ENCODE measurements at regions not wholly inside any gene's neighbourhood (a gene's known extent, or its start where the extent isn't known, plus 50 kb on each side); places are given as distances from the start of the nearest gene placed in this dataset.

DNA sequence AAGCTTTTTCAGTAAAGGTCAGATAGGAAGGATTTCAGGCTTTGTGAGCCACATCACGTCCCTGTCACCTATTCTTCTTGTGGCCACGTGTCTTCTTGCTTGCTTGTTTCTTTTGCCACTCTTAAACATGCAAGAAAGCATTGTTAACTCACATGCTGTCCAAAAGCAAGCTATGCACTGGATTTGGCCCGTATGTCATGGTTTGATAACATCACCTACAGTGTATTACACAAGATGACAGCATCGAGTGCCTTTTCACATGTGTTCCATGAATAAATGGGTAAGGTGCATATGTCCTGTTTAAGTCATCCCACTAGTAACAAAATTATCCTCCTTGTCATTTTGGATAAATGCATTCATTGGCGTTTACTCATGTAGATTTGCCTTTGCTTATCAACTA lies 468.0 kb upstream of the FAT1 start:
- DNase-seq = no peak

- DNase-seq = no peak
Measured at GRCh38 chr4:187192266-187192665, 468.6 kb upstream of the FAT1 start.

- no peak for DNase-seq
Measured at GRCh38 chr4:187193141-187193540, 469.5 kb upstream of the FAT1 start.

DNA sequence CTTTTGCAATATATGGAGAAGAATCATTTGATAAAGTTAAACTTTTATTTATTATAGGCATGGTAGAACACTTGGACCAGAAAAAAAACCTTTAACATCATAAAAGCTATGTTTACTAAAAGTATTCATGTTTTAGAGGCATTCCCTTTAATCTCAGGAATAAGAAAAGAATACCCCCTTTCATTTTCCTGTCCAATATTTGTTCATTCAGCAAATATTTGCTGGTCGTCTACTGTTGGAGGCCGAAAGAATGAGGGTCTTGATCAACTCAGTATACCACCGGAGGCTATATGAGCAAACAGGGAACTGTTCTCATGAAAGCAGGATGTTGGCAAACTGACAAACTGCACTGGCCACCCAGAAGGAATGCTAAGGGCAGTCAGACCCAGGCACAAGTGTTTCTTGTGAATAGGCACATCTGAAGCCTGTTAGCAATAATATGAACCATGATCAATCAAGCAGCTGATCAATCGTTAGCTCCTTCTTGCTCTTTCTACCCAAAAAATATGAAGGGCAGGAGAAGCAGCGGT lies 480.8 kb upstream of the FAT1 start:
- DNase-seq = no peak

GRCh38 chr4:187207931-187208330 lies 484.3 kb upstream of the FAT1 start:
- DNase-seq = no peak

- DNase-seq = no peak
Measured at GRCh38 chr4:187208651-187209050, 485.0 kb upstream of the FAT1 start.

DNA sequence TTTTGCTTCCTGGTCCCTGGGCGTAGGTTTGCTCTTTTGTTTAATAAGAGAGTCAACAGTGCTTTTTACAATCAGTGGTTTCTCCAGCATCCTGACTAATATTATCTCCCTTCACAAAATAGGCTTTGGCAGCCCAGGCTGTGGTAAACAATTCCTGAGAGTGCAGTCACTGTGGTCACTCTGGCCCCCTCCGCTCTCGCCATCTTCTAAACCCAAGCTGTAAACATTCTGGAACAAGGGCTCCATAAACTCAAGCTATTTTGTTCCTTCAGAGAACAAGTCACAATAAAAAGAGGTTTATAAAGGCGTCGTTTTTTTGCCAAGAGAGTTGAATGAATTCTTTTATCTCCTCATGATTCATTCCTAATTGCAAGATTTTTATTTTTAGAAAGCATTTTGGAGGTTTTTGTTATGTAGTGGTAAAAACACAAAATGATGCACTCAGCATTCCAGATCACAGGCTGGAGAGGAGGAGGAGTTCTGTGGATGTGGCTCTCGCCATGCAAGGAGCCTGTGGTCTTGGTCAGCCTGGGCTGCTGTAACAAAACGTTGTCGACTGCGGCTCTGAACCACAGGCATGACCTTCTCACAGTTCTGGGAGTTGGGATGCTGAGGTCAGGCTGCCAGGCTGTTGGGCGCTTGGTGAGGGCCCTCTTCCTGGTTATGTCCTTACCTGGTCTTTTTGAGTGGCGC lies 486.4 kb upstream of the FAT1 start:
- no peak for DNase-seq

- no peak for DNase-seq
Measured at GRCh38 chr4:187212446-187213080, 488.9 kb upstream of the FAT1 start.

DNA sequence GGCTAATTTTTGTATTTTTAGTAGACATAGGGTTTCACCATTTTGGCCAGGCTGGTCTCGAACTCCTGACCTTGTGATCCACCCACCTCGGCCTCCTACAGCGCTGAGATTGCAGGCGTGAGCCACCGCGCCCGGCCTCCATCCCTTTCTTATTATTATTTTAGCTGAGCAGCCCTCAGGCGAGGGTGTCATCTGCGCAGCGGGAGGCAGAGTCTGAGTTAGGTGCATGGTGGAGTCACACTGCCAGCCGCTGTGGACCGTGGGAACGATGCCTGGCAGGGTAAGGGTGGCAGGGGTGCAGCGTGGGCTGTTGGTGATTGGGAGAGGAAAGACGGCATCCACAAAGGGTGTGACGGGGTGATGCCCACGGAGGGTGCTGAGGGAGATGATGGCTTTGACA lies 491.8 kb upstream of the FAT1 start:
- no peak for DNase-seq

GRCh38 chr4:187218705-187219245 lies 495.1 kb upstream of the FAT1 start:
- no peak for DNase-seq

DNA sequence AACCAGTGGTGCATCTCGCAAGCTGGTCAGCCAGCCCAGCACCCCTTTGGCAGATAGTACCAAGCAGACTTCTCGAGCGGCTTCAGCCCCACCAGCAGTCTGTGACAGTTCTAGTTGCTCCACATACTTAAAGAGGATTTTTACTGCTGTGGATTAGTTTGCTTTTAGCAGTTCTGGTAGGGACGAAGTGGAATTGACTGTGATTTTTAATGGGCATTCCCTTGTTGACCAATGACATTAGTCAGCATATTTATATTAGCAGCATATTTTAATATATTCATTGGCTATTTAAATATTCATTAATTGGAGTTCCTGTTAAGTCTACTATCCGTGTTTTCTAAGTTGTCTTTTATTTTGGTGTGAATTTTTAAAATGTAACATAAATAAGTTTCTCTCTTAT lies 500.9 kb upstream of the FAT1 start:
- no peak for DNase-seq

DNA sequence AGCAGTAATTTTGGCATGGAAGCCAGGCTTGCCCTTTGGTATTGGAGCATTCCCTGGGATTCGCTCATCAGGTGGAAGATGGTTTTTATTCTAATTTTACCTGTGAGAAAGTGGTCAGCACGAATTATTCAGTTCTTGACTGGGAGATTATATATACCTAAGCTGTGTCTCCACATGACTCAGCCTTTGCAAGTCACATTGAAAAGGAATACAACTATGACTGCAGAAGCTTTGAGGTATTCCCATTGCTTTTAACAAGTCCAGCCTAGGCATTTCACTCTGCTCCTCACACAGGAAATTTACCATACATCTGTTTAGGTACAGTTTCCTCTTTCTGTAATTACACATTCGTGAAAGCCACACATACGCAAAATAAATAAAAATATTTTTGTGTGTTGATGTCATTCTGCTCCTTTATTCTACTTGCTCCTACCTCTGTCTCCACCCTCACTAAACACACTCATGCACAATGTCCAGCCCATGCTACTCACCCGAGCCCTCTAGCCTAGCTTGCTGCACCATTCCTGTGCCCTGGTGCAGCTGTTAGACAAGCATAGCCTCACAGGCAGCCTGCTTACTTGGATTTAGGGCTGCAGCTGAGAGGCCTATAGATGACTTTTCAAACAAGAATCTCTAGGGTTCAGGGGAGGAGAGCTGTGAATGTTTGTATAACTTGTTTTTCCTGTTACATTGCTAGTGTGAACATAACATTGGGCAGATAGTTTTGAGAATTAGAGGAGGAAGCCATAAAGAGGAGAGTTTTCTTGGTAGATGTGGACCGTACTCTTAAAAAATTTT lies 504.4 kb upstream of the FAT1 start:
- DNase-seq = no peak

GRCh38 chr4:187232196-187232595 lies 508.5 kb upstream of the FAT1 start:
- DNase-seq = no peak

GRCh38 chr4:187232796-187233195 lies 509.1 kb upstream of the FAT1 start:
- no peak for DNase-seq

GRCh38 chr4:187235456-187236170 lies 512.0 kb upstream of the FAT1 start:
- no peak for DNase-seq

- no peak for DNase-seq
Measured at GRCh38 chr4:187236209-187236890, 512.7 kb upstream of the FAT1 start.

DNA sequence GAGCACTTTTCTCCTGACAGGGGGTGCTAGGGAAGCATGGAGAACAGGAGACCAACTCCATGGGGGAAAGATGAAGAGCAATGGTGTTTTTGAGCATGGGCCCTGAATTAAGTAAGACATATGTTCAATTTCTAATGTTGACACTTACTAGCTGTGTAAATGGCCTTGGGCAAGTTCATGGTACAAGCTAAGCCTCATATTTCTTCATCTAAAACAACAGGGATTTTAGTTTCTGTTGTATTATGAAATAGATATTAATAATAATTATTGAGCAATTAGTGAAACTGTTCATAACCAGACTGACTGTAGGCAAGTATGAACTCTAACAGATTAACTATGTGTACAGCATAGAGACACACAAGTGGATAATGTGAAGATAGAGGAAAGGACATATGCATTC lies 515.0 kb upstream of the FAT1 start:
- DNase-seq = no peak

GRCh38 chr4:187251896-187252295 lies 528.2 kb upstream of the FAT1 start:
- DNase-seq = no peak

DNA sequence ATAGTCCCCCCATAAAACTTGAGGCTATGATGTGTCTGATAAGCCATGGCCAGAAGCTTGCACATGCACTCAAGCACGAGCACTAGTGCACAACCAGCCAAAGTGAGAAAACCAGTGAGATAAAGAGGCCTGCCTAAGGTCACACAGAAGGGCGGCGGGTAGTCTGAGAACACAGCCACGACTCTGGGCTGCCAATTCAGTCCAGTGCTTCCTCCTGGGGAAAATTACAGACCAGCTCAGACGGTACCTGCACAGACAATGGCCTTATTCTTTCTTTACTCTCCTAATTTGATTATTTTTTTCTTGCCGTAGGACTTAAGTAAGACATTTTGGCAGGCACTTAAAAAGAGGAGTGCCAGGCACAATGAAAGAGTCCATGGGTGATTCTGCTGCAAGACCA lies 533.2 kb upstream of the FAT1 start:
- no peak for DNase-seq

DNA sequence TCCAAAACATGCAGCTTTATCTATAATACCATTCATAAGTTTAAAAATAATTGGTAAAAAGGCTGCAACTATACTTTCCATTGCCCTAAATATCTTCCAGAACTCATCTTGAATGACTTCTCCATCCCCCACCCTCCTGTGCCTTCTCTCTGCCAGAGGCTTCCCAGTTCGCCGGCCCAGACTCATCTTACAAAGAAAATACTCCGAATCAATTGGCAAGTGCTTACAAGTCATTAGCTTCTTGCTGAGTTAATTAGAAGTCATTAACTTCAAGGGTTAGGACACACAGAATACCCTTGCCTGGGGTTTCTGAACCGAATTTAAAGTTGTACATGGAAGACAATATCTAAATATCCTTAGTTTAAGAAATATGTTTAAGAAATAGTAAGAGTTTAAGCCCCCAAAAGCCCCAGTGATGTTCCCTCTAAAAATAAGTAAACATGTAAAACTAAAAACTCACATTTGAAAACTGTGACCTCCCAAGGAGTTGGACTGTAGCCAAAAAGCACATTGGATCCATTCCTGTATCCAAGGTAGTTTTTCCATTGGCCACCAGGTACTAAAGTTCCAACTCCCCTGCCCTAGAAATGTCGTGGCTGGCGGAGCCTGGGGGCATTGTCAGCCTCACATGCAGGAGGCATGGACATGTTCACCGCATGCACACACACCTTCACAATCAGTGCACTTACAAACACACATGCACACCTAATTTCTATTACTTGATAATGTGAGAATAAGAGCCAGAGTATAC lies 535.2 kb upstream of the FAT1 start:
- no peak for DNase-seq

DNA sequence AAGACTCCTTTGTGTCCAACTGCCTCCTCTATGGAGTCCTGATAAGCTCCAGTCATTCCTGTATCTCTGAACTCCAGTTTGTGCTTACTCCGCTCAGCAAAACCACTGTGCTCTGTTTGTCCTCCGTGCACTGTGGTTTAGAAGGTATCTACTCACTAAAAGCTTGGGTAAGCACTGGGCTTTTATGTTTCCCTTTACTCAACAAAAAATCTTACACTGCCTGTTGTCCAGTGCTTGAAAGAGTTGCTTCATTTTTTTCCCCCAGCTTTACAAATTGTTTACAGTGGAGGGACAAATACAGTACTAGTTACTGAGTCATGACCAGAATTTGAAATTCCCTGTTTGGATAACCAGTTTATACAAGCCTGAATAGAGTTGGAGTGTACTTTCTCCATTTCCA lies 545.3 kb upstream of the FAT1 start:
- no peak for DNase-seq

GRCh38 chr4:187270154-187270553 lies 546.5 kb upstream of the FAT1 start:
- no peak for DNase-seq

All from RPMI8226 (cell line).